ENCODE measurements at regions not wholly inside any gene's neighbourhood (a gene's known extent, or its start where the extent isn't known, plus 50 kb on each side); places are given as distances from the start of the nearest gene placed in this dataset.

DNA sequence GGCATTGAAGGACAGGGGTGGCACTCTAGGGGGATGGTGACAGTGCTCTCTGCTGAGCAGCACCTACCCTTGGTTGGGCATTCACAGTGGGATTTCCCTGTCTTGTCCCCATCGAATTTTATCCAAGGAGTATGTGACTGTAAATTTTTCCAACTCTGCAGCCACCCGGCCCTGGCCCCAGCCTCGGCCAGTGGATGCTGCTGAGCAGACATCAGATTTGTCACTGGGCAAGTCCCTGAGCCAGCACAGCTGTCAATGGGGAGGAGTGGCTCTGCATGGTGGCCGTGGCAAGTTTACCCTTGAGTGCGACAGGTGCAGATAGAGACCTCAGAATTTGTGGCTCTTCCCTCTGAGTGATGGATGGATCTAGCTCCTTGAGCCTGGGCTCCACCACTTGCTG is 240.2 kb upstream of the CSF3R start:
- Histone ChIP-seq H3K9me3 (ENCODE audit: control insufficient read depth, insufficient read depth, low read length) (no peaks in the 10 kb centered on the region), H3K27ac (ENCODE audit: low read depth, low read length) (no peak overlapping the region), H3K27me3 (ENCODE audit: control insufficient read depth, insufficient read depth, low read length) (no peaks in the 10 kb centered on the region), H3K4me3 (ENCODE audit: low read depth, low read length) (no peak overlapping the region)
- TF ChIP-seq, protein P1, sequence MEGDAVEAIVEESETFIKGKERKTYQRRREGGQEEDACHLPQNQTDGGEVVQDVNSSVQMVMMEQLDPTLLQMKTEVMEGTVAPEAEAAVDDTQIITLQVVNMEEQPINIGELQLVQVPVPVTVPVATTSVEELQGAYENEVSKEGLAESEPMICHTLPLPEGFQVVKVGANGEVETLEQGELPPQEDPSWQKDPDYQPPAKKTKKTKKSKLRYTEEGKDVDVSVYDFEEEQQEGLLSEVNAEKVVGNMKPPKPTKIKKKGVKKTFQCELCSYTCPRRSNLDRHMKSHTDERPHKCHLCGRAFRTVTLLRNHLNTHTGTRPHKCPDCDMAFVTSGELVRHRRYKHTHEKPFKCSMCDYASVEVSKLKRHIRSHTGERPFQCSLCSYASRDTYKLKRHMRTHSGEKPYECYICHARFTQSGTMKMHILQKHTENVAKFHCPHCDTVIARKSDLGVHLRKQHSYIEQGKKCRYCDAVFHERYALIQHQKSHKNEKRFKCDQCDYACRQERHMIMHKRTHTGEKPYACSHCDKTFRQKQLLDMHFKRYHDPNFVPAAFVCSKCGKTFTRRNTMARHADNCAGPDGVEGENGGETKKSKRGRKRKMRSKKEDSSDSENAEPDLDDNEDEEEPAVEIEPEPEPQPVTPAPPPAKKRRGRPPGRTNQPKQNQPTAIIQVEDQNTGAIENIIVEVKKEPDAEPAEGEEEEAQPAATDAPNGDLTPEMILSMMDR (IDR thresholded peaks at IDR 0.05; ENCODE audit: low read depth, low read length), result no peak
- ChIA-PET CTCF (no interaction called here), POLR2A (no interaction called here)
- DNase-seq (ENCODE audit: low read depth, low spot score), result no peak

DNA sequence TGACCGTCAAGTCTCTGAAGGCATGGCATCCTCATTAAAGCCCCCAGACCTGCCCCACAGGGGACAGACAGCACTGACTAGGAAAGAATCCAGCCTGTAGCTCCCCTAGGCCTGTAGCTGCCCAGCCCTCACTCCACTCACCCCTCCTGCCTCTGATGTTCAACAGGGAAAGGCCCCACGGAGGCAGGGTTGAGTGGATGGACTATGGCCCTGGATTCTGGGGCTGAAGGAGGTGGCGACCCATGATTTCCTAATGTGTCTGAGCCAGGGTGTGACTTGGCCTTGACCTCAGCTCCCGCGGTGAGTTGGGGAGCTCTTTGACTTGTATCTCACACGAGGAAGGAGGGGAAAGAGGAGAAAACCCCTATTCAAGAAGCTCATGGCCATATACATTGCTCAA is 238.5 kb upstream of the CSF3R start:
- no peak for DNase-seq (ENCODE audit: low read depth, low spot score)
- TF ChIP-seq, protein P1 (IDR thresholded peaks at IDR 0.05; ENCODE audit: low read depth, low read length), result no peak
- Histone ChIP-seq H3K4me3 (ENCODE audit: low read depth, low read length) (no peak overlapping the region), H3K27ac (ENCODE audit: low read depth, low read length) (no peak overlapping the region), H3K9me3 (ENCODE audit: control insufficient read depth, insufficient read depth, low read length) (no peaks in the 10 kb centered on the region), H3K27me3 (ENCODE audit: control insufficient read depth, insufficient read depth, low read length) (no peaks in the 10 kb centered on the region)
- ChIA-PET CTCF (no interaction called here), POLR2A (no interaction called here)

DNA sequence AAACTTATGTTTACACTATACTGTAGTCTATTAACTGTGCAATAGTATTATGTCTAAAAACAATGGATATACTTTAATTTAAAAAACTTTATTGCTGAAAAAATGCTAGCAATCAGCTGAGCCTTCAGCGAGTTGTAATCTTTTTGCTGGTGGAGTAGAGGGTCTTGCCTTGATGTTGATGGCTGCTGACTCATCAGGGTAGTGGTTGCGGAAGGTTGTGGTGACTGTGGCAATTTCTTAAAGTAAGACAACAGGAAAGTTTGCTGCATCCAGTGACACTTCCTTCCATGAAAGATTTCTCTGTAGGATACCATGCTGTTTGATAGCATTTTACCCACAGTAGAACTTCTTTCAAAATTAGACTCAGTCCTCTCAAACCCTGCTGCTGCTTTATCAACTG is 234.7 kb upstream of the CSF3R start:
- ChIA-PET CTCF (no interaction called here), POLR2A (no interaction called here)
- Histone ChIP-seq H3K27ac (ENCODE audit: low read depth, low read length) (no peak overlapping the region), H3K9me3 (ENCODE audit: control insufficient read depth, insufficient read depth, low read length) (no peaks in the 10 kb centered on the region), H3K4me3 (ENCODE audit: low read depth, low read length) (no peak overlapping the region), H3K27me3 (ENCODE audit: control insufficient read depth, insufficient read depth, low read length) (no peaks in the 10 kb centered on the region)
- no peak for DNase-seq (ENCODE audit: low read depth, low spot score)
- TF ChIP-seq, protein P1 (IDR thresholded peaks at IDR 0.05; ENCODE audit: low read depth, low read length), result no peak

DNA sequence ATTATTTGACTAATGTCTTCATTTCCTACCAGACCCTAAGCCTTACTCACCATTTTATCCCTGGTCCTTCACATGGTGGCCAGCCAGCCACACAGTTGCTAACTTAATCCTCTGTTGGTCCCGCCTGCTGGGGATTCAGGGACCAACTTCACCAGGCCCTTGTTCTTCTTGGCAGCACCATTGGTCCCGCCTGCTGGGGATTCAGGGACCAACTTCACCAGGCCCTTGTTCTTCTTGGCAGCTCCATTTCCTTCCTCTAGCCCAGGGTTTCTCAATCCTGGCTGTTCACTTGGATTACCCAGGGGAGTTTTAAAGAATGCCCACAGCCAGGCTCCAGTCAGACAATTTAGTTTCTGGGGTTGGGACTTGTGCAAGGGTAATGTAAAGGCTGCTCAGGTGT is 233.1 kb upstream of the CSF3R start:
- Histone ChIP-seq H3K9me3 (ENCODE audit: control insufficient read depth, insufficient read depth, low read length) (no peaks in the 10 kb centered on the region), H3K27me3 (ENCODE audit: control insufficient read depth, insufficient read depth, low read length) (no peaks in the 10 kb centered on the region), H3K4me3 (ENCODE audit: low read depth, low read length) (no peak overlapping the region), H3K27ac (ENCODE audit: low read depth, low read length) (no peak overlapping the region)
- ChIA-PET CTCF (no interaction called here), POLR2A (no interaction called here)
- TF ChIP-seq, protein P1 (IDR thresholded peaks at IDR 0.05; ENCODE audit: low read depth, low read length), result no peak
- no peak for DNase-seq (ENCODE audit: low read depth, low spot score)

DNA sequence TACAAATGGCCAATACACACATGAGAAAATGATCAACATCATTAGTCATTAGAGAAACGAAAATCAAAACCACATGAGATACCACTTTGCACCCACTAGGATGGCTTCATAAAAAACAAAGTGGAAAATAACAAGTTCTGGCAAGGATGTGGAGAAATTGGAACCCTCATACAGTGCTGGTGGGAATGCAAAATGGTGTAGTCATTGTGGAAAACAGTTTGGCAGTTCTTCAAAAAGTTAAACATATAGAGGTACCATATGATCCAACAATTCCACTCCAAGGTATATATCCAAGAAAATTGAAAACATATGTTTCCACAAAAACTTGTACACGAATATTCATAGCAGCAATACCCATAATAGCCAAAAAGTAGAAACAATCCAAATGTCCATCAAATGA is 231.6 kb upstream of the CSF3R start:
- ChIA-PET POLR2A (no interaction called here), CTCF (no interaction called here)
- no peak overlapping the region for H3K27ac ChIP-seq (ENCODE audit: low read depth, low read length)
- TF ChIP-seq, protein P1 (IDR thresholded peaks at IDR 0.05; ENCODE audit: low read depth, low read length), result no peak
- no peaks in the 10 kb centered on the region for H3K9me3 ChIP-seq (ENCODE audit: control insufficient read depth, insufficient read depth, low read length)
- H3K27me3 ChIP-seq (ENCODE audit: control insufficient read depth, insufficient read depth, low read length), result no peaks in the 10 kb centered on the region
- H3K4me3 ChIP-seq (ENCODE audit: low read depth, low read length), result no peak overlapping the region
- no peak for DNase-seq (ENCODE audit: low read depth, low spot score)

Data from AG04450 (cell line).